NCI-H128 (cell line): ENCODE measurements at regions not wholly inside any gene's neighbourhood (a gene's known extent, or its start where the extent isn't known, plus 50 kb on each side); places are given as distances from the start of the nearest gene placed in this dataset.

Experiments used
- DNase-seq: peaks from one replicate; lab custom pipeline; 2025; ENCODE audit not compliant: unreplicated experiment; lab: John Stamatoyannopoulos, UW

DNA sequence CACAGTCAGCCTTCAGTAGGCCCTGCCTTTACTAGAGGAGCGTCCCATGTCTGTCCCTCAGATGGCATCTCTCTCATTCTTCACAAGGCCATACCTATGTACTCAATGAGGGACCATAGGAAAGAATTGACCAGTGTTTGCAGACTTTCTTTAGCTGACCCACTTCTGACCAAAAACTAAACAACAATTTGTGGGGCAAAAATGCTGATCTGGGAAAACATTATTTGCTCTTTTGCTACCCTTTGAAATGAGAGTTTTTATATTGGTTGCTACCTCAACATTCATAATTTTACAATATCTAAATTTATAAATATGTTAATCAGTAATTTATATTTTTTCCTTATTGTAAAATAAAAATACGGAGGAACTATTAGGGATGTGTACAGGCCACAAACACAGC lies 539.4 kb upstream of the GJE1 start:
- no peak for DNase-seq

DNA sequence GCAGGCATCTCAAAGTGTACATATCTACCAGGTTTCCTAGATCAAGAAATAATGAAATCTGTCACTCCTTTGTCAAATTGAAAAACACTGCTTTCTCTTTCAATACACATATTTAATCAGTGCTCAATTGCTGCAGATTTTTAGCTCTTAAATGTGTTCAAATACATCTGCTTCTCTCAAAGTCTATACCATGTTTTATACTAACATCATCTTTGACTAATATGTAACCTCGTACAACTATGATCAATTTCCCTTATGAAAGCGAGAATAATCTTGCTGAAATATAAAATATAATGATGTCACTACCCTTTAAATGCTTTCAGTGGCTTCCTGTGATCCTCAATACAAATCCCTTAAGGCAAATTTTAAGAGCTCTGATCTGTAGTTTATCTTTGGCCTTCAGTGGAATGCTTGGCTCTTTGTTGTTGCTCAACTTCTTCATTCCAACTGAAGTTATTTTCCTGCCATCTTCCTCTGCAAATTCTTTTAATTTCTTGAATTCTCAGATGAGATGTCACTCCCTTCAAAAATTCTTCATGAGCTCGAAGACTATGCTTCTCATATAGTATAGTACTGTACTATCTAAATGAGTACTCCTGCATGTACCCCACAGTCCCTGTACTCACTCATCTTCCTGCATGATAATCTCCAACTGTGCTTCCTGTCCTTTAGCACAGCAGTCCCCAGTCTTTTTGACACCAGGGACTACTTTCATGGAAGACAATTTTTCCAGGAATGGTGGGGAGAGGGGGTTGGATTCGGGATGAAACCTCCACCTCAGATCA lies 545.1 kb upstream of the GJE1 start:
- no peak for DNase-seq

DNA sequence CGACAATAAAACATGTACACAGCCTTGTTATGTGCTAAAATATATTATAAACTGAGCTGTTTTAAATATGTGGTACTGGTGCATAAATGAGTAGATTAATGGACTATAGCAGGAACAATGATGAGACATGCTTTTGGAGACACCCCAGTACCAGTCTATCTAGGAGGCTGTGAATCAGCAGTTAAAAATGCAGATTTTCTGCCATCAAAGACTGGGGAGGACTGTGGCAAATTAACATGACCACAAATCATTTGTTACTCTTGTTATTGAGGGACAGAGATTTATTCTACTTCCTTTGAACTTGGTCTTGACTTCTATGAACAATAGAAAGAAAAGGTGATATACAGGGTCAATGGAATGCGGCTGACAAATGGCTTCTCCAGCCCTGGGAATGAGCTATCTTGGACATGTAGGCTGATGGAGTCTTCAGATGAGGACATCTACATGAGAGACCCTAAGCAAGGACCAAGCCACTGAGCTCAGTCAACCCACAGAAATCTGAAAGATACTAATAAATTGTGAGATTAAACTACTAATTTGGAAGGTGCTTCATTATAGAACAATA lies 551.7 kb upstream of the GJE1 start:
- DNase-seq: no peak

DNA sequence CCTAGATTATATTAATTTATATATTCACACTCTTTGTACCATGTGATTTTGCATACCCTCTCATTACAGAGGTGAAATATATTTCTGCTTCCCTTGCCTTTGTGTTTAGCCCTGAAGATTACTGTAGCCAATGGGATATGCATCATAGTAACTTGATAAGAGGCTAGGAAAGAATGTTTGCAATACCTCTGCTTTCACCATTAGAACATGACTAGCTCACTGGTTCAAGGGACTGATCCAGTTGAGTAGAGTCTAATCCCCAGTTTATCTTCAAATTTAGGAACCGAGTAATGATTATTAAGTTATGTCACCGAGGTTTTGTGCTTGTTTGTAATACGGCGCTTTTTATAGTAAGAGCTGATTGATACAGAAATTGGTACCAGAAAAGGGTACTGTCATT lies 552.6 kb upstream of the GJE1 start:
- no peak for DNase-seq

DNA sequence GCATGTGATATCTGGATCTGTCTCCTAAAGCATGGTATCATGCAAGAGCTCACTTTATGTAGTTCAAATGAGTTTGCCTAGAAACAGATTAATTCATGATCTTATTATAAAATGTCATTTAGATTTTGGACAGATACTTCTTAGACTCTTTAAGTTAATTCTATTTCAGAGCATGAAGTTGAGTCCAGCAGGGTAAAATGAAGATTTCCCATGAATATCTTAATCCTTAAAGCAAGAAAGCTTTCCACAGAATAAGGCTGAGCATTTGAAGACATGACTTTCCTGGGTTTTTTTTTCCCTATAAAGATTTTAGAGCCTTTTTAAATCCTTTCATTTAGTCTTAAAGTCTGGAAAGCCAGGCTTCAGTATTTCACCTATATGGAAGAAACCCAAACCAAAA lies 556.0 kb upstream of the GJE1 start:
- DNase-seq: no peak

DNA sequence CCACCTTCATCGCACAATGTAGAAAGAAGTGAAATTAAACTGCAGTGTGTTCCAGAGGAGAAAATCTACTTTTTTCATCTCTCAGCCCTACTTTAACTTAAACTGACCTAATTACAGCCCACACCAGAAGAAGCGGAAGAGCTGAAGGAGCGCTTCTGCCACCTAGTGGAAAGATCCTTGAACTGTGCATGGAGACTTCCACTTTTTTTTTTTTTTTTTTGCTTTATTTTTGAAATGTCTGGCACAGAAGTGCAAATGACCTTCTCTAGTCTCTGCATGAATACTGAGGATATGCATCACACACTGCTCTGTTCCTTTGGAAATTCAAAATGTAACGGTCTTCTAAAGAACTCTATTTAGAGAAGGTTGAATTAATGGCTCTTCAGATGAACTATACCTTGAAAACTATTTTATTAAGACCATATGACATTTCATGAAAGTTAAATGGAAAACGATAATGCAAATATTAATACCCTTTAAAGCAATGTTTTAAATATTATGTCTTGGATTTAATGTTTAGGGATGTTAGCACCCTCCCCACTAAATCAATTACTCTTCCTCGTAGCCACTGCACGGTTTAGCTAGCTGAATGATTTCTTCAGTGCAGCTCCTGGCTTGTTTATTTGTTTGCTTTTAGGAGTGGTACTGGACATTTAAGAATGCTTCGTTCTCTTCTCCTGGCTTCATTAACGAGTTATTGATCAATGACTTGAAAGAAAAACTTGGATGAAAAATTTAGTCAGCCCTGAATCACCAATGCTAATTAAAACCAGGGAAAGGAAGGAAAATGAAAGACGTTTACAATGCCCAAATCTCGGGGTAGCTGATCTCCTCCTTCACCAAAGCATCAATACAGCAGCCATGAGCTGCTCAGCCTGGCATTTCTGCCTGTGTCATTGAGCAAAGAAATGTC lies 569.6 kb upstream of the GJE1 start:
- DNase-seq: peak; percentile 37

DNA sequence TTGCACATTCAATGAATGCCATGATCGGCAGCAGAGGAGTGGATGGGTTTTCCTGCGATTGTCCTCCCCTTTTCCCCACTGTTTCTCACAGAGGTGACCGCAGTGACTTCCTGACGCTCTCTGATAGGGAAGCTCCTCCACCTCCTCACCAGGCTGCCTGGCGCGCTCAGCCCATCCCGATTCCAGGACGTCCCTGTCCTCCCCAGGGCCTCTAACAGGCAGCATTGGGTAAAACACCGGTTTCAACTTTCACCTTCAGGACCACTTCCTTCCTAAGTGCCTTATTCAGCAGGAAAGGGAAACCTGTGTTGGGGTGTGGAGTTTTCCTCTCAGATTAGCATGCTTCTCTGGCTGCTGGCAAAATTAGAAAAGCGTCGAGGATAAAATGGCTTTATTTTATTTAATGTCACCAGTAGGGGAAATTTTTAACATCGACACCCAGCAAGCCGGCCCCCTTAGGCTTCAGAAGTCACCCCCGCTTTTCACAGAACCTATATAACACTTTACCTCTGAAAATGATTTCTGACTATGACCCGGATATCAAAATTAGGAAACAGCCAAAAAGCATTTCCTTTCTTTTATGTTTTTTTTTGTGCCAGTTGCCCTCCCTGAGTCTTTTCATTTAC lies 570.4 kb upstream of the GJE1 start:
- DNase-seq: no peak

DNA sequence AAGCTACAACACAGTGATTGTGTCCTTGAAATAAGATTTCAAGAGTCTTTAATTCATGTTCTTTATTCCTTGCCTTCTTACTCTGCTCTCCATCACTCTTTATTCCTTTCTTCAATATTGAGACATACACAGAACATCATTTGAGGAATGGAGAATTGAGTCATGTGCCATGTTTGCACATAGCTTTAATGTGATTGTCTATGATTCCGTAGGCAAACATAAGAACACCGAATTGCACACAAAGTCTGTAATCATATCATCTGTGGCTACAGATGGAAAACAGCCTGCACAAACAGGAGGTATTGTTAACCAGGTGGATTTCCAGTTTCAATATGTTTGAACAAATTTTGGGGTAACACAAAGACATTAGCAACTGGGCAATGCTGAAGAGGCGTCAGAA lies 571.6 kb upstream of the GJE1 start:
- DNase-seq: no peak

DNA sequence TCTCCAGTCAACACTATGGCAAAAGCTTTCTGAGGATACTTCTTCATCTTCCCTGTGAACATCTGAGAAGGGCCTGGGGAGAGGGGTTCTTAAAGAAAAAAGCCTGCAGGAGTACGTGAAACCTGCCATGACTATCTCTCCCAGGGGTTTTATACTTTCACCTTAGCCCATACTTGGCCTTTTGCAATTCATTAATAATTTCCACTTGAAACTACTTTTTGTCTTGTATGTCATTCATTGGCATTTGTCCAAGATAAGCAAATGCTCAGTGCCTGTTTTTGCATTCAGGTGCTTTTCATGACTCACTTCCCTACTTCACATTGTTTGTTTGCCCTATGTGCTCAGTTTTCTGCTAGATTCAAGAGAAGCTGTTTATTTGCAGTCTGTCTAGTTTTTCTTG lies 580.3 kb upstream of the GJE1 start:
- peak; percentile 76 for DNase-seq

DNA sequence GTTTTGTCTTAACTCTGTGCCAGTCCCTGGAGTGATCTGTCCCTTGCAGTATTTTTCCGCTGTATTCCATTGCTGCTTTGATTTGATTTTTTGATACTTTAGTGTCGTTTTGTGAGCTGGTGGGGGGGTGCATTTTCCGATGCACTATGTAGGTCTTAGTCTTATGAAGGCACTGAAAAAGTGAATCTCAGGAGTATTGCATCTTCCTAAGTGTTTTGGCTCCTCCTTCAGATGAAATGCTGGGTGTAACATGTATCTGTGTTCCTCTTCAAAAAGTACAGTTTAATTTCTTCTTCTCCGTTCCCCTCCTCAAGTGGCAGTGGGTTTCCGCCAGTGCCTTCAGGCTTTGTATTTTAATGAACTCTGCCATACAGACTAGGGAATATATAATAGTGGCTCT lies 580.7 kb upstream of the GJE1 start:
- no peak for DNase-seq

DNA sequence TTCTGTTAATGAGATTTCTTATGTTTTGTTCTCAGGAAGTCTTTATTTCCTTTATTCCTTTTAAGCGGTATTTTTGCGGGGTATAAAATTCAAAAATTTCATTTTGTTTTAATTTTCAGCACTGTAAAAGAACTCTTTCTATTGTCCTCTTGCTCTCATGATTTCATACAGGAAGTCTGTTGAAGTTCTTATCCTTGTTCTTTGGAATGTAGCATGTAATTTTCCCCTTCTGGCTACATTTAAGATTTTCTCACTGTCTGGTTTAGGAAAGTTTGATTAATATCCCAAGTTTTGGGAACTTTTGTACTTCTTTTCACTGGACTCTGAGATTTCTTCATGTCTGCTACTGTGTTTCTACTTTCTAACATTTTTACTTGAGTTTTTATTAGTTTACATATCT lies 581.4 kb upstream of the GJE1 start:
- DNase-seq: no peak

DNA sequence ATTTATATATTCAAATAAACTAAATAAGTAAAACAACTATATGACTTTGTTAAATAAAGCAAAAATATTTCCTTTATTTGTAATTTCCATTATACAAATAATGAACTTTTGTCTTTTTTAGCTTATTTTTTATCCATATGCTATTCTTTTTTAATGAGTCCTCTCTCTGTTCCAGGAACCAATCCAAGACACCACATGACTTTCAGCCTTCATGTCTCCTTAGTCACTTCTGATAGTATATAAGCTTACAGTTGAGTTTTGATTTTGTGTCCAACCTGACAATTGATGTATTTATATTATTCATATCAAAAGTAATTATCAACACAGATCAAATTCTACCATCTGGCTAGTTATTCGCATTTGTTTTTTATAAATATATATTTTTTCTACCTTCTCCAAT lies 582.3 kb upstream of the GJE1 start:
- no peak for DNase-seq

DNA sequence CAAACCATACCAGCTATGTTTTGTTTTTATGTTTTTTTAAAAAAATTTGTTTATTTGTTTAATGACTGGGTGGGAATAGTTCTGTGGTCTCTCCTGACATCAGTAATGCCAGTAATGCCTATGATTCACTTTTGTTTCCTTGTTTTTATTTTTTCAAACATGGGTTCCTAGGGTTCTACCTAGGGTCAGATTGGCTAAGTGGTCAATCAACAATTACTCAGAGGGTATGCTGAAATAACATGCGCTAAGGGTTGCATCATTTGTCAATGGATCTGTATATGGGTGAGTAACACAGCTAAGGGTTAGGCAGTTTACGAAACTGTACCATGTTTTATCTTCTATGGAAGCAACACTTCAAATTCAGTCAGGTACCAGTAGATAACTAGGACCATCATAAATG lies 583.8 kb upstream of the GJE1 start:
- DNase-seq: no peak

DNA sequence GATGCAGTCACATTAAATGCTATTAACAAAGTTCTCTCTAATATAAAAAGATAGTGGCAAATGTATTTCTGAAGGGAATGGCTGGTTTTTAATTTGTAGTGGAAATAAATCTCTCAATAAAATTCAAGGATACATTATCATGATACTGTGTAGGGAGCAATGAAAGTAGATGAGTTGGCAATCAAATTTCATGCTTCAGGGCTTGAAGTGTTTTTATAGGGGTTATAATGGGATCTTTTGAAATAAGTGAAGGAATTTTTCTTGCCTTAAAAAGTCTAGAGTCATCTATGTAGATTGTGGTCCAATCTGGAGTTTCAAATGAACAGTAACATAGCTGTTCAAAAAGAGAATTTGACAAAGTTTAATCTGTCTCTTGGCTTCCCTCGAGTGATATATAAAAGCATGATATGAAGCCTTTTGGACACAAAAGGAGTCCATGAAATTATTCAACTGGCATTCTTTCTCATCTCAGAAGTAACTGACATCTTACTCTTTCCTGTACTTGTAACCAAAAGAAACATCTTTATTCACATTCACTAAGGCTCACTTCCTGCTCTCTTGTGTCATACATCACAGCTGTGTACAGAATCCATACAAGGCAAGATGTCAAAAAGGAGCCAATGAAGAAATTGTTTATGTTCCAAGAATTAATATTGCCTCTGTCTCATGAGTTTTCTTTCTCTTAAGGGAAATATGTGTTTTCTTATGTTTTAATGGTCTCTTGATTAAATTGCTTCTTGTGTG lies 591.0 kb upstream of the GJE1 start:
- DNase-seq: no peak

DNA sequence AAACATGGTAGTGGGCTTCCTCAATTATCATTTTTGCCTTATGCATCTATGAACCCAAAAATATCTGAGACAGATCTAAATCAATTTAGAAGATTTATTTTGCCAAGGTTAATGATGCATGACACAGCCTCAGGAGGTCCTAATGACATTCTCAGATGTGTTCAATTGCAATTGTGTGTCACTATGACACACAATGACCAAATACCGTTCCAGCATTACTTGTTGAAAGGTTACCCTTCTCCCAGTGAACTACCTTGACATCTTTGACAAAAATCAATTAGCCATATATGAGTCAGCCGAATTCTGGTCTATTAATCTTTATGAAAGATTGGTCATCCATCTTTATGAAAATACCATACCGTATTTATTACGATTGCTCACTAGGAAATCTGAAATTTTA lies 592.5 kb upstream of the GJE1 start:
- no peak for DNase-seq

DNA sequence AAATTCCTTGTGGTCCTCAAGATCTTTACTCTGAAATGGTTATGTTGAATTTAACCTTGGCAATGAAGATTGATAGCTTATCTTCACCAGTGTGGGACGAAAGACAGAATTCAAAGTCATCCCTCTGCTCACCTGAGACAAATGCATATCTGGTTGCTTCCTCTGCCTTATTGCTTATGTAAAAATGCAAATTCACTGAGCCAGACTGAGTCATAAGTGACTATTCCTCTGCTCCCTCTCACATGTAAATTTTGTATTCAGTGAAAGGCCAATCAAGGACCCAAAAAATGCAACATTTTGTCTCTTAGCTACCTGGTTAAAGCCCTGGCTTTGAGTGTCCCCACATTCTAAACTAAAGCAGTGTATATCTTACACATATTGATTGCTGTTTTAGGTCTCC lies 593.1 kb upstream of the GJE1 start:
- DNase-seq: no peak

DNA sequence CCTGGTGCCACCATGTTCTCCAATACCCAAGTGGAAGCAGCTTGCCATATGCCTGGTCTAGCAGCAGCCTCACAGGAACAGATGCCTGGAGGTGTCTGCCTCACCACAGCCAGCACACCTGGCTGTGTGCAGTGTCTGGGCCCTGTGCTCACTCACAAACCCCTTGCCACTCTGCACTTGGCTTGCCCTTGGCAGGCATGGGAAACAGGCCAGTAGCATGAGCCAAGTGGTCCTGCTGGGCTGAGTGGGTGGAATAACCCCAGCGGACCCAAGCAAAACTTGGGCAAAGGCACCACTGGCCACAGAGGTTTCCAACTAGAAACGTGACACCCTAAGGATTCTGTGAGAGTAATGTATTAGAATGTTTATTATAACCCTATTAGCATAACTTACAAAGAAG lies 600.5 kb upstream of the GJE1 start:
- DNase-seq: no peak

DNA sequence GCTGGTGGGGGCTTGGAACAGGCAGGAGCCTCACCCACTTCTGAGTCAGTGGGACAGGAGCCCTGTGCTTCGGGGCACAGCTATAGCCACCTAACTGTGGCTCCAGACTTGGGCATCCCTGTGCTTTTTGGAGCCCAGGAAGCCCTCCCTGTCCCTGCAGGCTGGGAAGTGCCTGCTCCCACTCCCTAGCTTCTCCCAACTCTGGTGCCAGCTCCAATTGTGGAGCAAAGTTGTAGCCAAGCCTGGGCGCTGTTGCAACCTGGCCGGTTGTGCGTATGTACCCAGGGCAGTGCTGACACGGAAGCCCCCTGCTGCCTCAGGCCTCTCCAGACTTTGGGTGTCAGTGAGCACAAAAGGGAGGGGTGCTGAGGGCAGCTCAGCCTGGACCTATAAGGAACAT lies 601.7 kb upstream of the GJE1 start:
- no peak for DNase-seq

DNA sequence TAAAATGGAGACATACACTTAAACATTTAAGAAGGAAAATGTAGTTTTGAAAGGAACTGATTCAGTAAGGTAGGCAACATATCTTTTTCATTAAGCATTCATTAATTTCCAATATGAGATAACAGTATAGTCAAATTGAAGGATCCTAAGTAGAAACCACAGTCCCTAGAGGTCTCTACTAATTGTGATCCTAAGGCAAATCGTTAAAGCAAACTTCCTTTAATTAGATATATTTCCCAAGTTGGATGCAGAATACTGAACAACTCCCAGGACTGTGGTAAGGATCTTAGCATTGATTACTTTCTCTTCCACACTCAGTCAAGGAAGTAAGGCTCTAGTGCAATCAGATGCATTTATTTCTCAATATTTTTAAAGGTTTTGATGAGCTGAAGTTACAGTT lies 604.1 kb upstream of the GJE1 start:
- DNase-seq: no peak

DNA sequence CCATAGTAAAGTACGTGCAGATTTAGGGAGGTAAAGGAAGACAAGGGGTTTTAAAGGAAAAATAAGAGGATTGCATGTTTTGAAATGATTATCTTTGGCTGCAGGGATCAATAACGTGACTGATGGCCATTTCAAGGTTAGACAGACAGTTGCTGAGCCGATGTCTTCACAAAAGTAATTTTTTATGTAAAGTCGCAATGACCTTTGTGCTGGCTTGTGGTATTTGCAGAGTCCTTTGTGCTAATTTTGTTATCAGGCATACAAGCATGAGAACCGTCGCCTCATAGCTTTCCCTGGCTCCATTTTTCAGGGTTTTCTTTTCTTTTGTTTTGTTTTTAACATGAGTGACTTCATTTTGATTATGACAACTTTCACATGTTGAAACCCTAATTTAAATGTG lies 605.7 kb upstream of the GJE1 start:
- no peak for DNase-seq

DNA sequence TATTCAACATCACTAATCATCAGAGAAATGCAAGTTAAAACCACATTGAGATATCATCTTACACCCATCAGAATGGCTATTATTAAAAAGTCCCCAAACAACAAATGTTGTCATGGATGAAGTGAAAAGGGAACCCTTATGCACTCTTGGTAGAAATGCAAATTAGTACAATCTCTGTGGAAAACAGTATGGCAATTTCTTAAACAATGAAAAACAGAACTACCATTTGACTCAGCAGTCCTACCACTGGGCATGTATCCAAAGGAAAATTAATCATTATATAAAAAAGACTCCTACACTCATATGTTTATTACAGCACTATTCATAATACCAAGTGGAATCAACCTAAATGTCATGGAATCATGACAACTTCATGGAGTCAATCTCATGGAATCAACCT lies 611.3 kb upstream of the GJE1 start:
- no peak for DNase-seq
